Gastroesophageal sphincter (tissue), 3 donors: ENCODE measurements at regions not wholly inside any gene's neighbourhood (a gene's known extent, or its start where the extent isn't known, plus 50 kb on each side); places are given as distances from the start of the nearest gene placed in this dataset.

Experiments
- EP300 ChIP-seq: sonication (generic); formaldehyde crosslinking; IDR thresholded peaks from one replicate; pipeline ENCODE4 v1.6.1; 2017; ENCODE audit warnings: antibody characterized with exemption, mild to moderate bottlenecking
- POLR2A ChIP-seq, 2 donors: fragments of 450-650 bp; IDR thresholded peaks; one replicate each; pipeline ENCODE4 v1.6.1; 2017; ENCODE audit warnings: antibody characterized with exemption in 2 of 2, mild to moderate bottlenecking in 2 of 2, moderate library complexity in 1 of 2
- POLR2AphosphoS5 ChIP-seq: sonication (generic); formaldehyde crosslinking; IDR thresholded peaks from one replicate; pipeline ENCODE4 v1.6.1; 2017; ENCODE audit warnings: antibody characterized with exemption
- TF ChIP-seq, protein P1 (sequence below), 4 experiments: fragments of 200-600 bp in 2 of 4; fragments of 450-650 bp in 2 of 4; sonication (generic) in 1 of 4; IDR thresholded peaks; one replicate each; pipeline ENCODE4 v1.5.1; 2017 to 2019; ENCODE audit warnings: antibody characterized with exemption in 4 of 4, mild to moderate bottlenecking in 2 of 4, moderate library complexity in 2 of 4

DNA sequence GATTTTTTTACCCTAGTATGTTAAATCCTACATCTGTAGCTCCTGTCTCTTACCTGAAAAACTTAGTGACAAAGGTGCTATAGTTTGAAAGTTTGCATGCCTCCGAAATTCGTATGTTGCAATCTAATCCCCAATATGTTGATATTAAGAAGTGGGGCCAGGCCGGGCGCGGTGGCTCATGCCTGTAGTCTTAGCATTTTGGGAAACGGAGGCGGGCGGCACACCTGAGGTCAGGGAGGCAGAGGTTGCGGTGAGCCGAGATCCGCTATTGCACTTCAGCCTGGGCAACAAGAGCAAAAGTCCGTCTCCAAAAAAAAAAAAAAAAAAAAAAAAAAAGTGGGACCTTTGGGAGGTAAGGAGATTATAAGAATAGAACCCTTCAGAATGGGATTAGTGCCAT, 471.3 kb upstream of the TECRL start:
- TF ChIP-seq, protein P1, sequence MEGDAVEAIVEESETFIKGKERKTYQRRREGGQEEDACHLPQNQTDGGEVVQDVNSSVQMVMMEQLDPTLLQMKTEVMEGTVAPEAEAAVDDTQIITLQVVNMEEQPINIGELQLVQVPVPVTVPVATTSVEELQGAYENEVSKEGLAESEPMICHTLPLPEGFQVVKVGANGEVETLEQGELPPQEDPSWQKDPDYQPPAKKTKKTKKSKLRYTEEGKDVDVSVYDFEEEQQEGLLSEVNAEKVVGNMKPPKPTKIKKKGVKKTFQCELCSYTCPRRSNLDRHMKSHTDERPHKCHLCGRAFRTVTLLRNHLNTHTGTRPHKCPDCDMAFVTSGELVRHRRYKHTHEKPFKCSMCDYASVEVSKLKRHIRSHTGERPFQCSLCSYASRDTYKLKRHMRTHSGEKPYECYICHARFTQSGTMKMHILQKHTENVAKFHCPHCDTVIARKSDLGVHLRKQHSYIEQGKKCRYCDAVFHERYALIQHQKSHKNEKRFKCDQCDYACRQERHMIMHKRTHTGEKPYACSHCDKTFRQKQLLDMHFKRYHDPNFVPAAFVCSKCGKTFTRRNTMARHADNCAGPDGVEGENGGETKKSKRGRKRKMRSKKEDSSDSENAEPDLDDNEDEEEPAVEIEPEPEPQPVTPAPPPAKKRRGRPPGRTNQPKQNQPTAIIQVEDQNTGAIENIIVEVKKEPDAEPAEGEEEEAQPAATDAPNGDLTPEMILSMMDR (IDR thresholded peaks at IDR 0.05) = no peak
- TF ChIP-seq POLR2A (IDR thresholded peaks at IDR 0.05) (no peak), POLR2AphosphoS5 (no peak), EP300 (no peak)
